Keratinocyte (primary cell): ENCODE measurements at regions not wholly inside any gene's neighbourhood (a gene's known extent, or its start where the extent isn't known, plus 50 kb on each side); places are given as distances from the start of the nearest gene placed in this dataset.
"Not testable (repeated sequence)": the region's sequence is repeated elsewhere in the genome, so short reads cannot be mapped to it uniquely, and the experiment has no call there.

Experiments used
- CTCF ChIP-seq, 3 experiments: IDR thresholded peaks in 1 of 3; conservative IDR thresholded peaks in 1 of 3; optimal IDR thresholded peaks in 1 of 3; 2 replicates in 2 of 3; 3 replicates in 1 of 3; pipeline versions ENCODE3 to v1.5.1; 2011; ENCODE audit warnings: low read length in 3 of 3, mild to moderate bottlenecking in 3 of 3, moderate library complexity in 2 of 3, control low read depth in 1 of 3, inconsistent platforms in 1 of 3; ENCODE audit not compliant: insufficient read depth in 2 of 3; ENCODE audit errors: extremely low read depth in 1 of 3
- EZH2 ChIP-seq: IDR thresholded peaks from one replicate; pipeline ENCODE4 v1.6.1; 2012; ENCODE audit warnings: inconsistent platforms, mild to moderate bottlenecking, low read length, moderate library complexity

- not testable (repeated sequence) for TF ChIP-seq CTCF (optimal IDR thresholded peaks at IDR 0.05 in 1 of 3, IDR thresholded peaks at IDR 0.05 in 1 of 3, conservative IDR thresholded peaks at IDR 0.05 in 1 of 3; ENCODE audit: extremely low read depth in 1 of 3, insufficient read depth in 2 of 3, low read length in 3 of 3); EZH2
These were observed 76.8 kb upstream of the RREB1 start for GRCh38 chr6:7030968-7031367.
